Amygdala (tissue), 56 donors: ENCODE measurements at regions not wholly inside any gene's neighbourhood (a gene's known extent, or its start where the extent isn't known, plus 50 kb on each side); places are given as distances from the start of the nearest gene placed in this dataset.
"Not testable (repeated sequence)": the region's sequence is repeated elsewhere in the genome, so short reads cannot be mapped to it uniquely, and the experiment has no call there.

Experiments used
- DNase-seq, 56 donors: peaks; one replicate each; lab custom pipeline; 2025; lab: John Stamatoyannopoulos, UW

DNA sequence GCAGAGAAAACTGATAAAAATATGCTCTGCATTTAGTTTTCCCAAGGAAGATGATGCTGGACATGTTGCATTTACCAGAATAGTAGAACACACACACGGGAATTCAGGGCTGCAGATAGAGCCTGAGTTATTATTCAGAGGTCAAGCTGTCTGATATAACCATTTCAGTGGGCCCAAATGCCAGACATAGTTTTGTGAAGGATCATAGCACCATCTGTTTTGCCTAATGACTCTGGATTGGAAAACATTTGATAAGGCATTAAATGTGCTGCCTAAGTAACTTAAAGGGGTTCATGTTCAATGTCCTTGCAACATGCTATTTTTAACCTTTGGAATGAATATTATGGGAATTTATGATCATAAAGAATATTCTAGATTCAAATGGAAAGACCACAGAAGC is 666.2 kb downstream of the PRIM2 start:
- not testable (repeated sequence) for DNase-seq

DNA sequence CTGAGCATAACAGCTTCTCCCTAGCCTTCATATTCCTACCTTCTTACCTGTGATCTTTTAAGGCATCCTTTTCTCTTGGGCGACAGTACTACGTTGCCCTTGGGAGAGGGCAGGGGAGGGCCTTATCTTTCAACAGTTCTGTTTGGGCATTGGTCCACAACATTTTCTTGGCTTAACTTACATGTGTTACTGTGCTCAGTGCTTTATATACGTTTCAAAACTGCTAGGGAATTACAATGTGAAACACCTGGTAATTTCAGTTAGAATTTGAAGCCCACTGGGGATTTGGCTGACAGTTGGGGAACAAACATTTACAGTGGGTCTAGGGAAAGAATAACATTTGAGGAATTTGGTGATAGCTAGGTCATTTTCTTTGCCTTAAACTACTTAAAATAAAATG is 667.1 kb downstream of the PRIM2 start:
- not testable (repeated sequence) for DNase-seq

DNA sequence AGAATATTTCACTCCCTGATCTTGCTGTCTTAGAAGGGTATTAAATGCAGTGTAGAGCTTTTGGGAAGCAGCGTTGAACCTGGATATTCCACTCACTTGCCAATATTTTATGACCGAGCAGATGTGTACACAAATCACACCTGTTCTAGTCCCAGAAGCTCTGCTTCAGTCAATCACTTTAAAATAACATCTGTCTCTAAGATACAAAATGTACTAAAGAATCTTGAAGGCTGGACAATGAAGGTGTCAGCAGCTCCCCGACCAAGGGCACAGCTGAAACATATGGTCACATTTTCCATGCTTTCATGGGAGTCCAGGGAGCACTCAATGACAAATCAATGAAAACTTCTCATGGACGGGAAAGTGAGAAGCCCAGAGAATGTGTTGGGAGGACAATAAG is 668.3 kb downstream of the PRIM2 start:
- not testable (repeated sequence) for DNase-seq

DNA sequence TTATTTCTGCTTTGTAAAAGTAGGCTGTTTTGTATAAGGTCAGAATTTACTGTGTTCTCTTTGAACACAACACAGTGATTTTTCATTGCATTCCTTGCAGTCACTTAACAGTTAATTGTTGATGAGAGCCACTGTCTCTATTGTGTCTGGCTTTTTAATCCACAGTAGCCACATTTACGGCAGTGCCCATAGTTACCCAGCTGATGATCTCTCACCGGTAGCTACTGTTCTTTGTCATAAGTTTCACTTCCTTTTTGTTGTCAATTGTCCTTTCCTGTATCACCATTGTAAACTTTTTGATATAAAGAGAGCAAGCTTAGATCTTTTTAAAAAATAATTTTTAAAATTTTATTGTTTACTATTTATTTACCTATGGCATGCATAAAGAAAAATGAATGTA is 669.2 kb downstream of the PRIM2 start:
- DNase-seq, result not testable (repeated sequence)

DNA sequence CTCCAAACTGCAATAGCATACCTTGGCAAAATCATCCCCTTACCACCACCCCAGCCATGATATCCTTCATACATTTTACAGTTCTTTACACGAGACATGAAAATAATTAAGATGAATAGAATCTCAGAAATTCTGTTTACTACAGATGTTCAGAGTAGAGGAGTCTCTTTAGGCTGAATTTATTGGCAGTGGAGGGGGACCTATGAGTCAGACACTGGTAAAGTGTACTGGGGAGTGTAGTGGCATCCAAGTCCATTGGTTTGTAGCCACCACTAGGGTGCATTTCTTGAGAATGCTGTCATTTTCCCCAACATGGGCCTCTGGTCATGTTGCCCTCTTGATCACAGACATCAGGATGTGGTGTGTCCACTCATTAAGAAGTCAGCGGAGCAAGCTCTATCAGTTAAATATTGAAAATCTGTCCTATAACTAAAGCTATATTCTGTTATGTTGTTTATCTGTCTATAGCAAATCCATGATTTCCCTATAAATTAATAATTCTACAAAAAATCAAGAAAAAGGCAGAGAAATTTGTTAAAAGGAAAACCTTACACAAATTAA is 672.2 kb downstream of the PRIM2 start:
- DNase-seq, result not testable (repeated sequence)

DNA sequence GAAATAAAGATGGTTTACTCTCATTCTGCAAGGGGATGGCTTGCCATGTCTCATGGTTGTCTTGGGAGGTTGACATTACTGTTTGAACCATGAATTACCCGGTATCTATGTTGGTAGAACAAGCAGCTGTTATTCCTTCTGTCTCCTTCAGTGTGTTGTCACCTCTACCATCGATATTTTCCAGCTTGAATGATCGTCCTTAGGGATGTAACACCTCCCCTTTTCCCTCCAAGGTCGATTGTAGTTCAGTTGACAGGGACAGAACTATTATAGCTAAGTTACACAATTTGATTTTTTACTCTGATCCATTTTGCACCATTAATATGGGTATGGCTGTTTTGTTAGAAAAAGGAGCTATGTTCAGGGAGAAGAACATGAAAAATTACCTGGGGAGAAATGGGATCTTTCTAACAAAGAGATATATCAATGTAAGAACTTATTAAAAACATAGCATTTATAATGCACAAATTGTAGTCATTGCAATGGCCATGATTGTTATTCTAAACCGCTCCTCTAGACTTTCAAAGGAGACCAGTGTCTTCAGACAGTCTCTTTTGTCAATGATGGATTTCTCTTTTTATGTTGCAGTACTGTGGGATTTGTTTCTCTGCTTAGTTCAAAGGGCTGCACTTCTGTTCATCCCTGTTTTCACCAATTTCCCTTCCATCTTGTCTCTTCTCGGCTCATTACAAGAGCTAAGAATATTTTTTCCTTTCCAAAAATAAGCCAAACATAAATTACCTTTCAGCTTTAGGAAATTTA is 681.6 kb downstream of the PRIM2 start:
- DNase-seq, result not testable (repeated sequence)

DNA sequence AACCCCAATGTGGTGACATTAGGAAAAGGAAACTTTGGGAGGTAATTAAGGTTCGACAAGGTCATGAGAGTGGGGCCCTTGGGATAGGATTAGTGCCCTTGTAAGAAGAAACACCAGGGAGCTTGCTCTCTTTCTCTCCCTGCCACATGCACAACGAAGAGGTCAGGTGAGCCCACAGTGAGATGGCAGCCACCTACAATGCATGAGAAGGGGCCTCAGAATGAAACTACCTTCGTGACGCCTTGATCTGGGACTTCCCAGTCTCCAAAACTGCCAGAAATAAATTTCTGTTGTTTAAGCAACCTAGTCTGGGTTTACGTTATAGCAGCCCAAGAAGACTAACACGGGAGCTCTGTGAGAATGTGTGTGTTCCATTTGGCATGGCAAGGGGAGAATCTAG is 682.8 kb downstream of the PRIM2 start:
- not testable (repeated sequence) for DNase-seq

DNA sequence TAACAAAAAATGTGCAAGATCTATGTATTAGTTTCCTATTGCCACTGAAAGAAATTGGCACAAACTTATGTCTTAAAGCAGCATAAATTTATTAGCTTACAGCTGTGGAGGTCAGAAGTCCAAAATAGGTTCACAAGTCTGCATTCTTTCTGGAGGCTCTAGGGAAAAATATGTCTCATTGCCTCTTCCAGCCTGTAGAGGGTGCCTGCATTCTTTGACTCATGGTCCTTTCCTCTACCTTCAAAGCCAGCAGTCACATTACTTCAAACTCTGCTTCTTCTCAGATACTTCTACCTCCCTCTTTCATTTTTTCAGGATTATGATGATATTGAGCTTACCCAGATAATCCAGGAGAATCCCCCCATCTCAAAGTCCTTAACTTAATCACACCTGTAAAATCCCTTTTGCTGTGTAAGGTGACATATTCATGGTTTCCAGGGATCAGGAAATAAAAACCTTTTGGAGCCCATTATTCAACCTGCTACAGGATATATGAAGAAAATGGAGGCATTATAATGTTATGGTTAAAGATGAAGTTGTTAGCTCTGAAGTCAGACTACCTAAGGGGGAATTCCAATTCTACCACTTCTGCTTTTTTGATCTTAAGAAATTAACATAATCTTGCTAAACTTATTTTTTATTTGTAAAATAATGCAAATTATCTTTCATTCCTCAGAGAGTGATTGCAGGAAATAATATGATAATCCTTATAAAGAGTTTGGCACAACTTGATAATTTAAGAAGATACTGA is 686.2 kb downstream of the PRIM2 start:
- DNase-seq, result not testable (repeated sequence)

DNA sequence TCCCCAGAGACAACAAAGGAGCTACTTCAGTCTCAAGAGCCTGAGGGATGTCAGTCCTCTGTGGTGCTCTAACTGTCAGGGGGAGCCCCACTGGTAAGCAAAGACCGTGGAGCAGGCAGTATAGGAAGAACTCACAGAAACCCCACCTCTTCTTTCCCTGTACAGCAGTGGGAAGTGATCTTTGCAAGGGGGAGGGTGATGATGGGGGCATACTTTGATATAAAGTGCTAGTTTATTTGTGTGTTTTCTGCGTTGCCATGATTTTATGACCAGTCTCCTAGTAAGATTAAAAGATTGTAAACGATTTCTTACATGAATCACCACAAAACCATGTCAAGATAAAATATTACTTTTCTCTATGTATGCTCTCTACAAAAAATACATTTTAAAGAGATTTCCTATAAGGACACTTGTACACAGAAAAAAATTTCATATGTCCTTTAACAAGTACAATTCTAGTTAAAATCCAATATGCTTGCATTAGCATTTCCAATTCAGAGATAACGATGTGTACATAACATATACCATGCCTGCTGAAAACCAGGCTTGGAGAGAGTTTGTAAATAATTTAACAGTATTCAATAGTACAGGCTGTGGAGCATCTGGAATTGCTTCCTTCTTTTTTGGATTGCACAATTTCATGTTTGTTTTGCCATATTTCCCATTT is 690.0 kb downstream of the PRIM2 start:
- DNase-seq, result not testable (repeated sequence)

DNA sequence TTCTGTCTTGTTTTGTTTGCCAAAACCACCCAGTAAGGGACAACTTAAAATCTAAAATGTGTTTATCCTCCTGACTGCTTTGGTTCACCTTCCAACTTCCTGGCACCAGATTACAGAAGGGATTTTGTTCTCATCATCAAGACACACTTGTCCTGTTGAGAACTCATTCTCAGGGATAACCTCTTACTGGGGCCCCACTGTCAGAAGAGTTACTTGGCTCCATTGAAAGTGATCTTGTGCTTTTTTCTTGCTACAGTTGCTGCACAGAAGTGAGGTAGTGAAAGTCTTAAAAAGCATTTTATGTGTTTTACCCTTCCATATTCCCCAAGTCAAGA is 690.5 kb downstream of the PRIM2 start:
- DNase-seq, result not testable (repeated sequence)

DNA sequence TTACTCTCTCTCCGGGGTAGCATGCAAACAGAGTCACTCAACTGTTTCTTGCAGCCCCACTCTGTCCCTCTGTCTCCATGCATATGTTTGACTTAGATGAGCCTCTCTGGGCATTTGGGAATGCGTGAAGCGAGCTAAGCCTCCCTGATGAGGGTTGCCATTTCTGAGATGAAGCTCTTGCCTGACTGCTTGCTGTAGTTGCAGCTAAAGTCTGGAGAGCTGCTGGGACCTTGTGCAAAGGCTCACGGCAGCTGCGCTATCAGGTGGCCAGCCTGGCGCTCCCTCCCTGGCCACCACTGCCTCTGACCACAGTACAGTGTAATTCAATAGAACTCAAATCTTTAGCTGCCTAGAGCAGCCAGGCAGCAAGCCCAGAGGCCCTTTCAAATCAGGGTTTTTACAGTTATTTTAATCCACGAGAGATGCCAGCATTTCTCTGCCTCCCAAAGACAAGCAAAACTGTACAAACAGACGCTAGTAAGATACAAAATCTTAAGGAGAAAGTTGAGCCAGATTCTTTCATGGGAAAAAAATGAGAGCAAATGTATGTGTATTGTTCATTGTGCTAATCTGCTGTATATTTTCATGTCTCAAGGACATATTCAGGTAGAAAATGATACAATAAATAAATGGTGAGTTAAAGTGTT is 694.6 kb downstream of the PRIM2 start:
- peak in 10 of 56 donors; percentile 0 to 49 (median 11) for DNase-seq

DNA sequence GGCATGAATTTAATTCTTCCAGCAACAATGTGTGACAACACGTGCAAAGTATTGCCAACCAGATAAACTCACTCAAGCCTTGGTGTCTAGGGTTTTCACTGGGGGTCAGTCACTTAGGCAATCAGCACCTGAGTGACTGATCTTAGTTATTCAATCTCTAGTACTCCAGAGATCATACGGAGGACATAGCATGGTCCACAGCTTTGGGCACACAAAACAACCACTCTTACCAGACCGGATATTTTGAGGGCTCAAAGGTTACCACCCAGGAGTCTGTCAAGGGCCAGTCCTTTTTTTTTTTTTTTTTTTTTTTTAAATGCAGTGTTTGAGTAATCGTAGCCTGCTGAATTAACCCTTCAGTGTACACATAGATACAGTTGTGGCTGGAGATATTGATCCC is 699.2 kb downstream of the PRIM2 start:
- DNase-seq, result not testable (repeated sequence)

DNA sequence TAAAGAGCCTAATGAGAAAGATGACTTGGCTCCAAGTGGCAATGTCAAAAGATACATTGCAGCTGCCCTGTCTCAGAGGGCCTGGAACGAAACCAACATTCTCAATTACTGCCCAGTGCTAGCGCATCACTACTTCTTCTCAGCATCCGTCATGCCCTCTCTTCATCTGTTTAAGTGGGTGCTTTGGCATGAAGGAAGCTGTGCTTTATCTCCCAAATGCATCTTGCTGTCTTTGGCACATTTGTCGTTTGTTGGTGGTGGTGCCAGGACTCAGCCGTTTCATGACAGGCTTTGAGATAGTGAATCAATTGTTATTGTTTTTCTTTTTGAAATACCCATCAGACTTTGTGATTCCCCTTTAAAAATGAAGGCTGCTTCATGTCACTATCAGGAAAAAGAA is 710.8 kb downstream of the PRIM2 start:
- DNase-seq, result peak in 4 of 56 donors; percentile 1 to 16 (median 4)

DNA sequence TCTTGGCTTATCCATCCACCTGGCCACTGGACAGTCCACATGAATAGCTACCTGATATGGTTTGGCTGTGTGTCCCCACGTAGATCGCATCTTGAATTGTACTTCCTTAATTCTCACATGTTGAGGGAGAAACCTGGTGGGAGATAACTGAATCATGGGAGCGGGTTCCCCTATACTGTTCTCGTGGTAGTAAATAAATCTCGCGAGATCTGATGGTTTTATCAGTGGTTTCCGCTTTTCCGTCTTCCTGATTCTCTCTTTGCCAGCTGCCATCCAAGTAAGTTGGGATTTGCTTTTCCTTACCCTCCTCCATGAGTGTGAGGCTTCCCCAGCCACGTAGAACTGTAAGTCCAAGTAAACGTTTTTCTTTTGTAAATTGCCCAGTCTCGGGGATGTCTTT is 720.8 kb downstream of the PRIM2 start:
- not testable (repeated sequence) for DNase-seq

DNA sequence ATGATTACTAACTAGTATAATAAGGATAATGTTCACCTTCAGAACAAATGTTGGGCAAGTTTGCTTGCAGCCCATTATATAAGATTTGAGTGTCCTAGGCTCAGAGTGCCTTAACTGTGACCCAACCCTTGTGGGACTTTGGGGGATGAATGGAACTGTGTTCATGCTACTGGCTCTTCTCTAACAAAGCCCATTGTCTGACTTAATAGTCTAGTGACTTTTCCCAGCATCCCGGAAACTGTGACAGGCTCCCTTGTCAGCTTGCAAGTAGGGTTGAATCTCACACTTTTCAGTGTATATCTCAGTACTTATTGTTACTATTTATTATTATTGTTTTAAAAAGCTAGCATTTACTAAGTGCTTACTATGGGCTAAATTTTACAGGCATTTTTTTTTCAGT is 729.2 kb downstream of the PRIM2 start:
- DNase-seq, result not testable (repeated sequence)

DNA sequence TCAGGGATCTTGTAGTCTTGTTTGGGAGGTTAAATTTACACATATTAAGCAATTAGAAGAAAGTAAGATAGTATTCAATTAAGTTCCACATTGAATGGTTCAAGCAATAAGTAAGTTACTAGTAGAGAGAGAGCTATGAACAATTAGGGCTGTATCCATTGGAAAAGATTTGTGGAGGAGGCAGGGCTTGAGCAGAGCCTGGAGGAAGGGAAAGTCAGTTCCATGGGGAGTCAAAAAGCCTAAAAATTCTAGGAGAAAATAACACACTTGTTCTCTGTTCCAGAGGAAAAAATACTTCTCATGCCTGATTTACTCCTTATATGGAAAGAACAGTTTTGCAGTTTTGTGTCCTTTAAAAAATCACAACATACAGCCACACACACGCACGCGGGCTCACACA is 730.0 kb downstream of the PRIM2 start:
- not testable (repeated sequence) for DNase-seq

DNA sequence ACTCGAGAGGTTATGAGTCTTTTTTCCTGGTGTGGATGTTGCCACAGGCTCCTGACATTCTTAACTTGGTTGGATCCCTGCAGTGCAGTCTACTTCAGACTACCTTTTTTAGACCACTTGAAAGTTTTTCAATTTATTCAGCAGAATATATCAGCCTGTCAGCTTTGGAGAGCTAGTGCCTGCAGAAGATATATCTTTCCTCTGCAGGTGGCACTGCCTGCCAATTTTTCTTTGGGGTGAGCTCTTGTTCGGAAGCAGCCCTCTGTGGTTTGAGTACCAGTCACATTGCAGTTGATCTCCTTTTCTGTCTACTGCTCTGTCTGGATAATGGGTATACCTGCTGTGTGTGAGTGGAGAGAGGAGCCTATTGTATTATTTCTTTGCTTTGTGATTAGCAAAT is 730.4 kb downstream of the PRIM2 start:
- peak in 10 of 56 donors; percentile 5 to 37 (median 10) for DNase-seq

DNA sequence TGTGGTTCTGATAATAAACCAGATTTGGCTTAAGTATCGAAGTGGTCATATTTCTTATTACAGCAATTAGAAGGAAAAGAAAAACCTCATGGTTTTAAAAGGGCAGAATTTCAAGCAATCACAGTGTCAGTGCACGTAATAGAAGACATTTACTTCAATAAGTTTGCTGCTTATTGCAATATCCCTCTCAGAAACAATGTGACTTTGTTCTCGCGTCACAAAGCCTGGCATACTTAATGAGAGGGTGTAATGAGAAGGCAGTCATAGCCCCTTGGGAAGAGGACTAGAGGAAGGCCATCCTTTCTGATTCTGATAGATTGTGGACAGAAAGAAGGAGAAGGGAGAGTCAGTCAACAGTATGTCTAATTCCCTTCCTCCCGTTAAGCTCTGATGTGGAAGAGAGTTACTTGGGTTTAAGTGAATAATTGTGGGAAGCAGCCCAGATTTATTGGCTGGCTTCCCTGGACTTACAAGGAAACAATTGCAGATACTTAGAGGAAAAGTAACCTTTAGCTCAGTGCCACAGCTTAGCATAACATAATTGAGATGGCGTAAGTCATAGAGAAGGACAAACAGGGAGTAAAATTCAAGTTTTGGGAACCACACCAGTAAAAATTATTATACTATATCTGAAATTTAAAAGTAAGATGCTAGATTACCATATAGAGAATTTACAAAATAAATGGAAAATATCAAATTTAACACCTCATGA is 738.2 kb downstream of the PRIM2 start:
- peak in 3 of 56 donors; percentile 1 to 8 (median 3) for DNase-seq

DNA sequence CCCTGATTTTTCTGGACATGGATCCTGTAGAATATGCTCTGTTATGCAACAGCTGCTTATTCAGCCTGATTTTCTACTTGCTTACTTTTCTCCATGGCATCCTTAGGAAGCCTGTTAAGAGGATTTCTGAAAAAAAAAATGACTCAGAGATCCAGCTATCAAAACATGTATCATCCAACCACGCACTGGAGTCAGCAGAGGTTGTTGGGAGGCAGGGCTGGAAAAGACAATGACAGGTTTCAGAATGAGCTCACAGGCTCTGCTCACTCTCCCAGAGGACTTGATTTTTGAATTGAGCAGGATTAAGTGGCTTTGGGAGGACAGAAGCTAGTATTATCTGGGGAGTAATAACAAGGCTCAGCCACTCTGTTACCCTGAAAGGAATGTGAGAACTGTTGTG is 742.3 kb downstream of the PRIM2 start:
- DNase-seq, result peak in 2 of 56 donors; percentile 7 to 9

DNA sequence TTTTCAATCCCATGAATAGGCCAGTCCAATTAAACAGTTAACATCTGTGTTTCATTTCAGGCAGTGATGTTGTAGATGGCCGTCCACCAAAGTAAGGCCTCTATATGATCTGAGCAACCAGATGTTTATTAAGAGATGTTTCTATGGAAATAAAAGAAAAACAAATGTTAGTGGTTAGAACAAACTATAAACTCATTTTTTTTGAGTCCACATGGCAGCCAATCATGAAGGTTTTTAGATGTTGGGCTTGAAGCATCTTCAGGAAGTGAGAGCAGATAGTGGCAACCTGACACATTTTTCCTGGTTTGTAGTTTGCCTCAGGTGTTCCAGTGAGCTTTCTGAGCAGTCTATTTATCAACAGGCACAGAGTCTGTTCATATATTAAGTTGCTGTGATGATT is 746.1 kb downstream of the PRIM2 start:
- DNase-seq, result not testable (repeated sequence)
